ENCODE measurements at regions not wholly inside any gene's neighbourhood (a gene's known extent, or its start where the extent isn't known, plus 50 kb on each side); places are given as distances from the start of the nearest gene placed in this dataset.
"Not testable (repeated sequence)": the region's sequence is repeated elsewhere in the genome, so short reads cannot be mapped to it uniquely, and the experiment has no call there.

- no peak for DNase-seq
Measured at GRCh38 chr6:14379568-14379967, 262.0 kb downstream of the CD83 start.

- no peak for DNase-seq
Measured at GRCh38 chr6:14380086-14380820, 262.7 kb downstream of the CD83 start.

GRCh38 chr6:14380901-14381828, 263.6 kb downstream of the CD83 start:
- no peak for DNase-seq

GRCh38 chr6:14381829-14382677, 264.5 kb downstream of the CD83 start:
- no peak for DNase-seq

GRCh38 chr6:14382678-14383236, 265.2 kb downstream of the CD83 start:
- DNase-seq = no peak

GRCh38 chr6:14383393-14384174, 266.0 kb downstream of the CD83 start:
- DNase-seq = no peak

GRCh38 chr6:14384175-14384949, 266.8 kb downstream of the CD83 start:
- DNase-seq = no peak

- no peak for DNase-seq
Measured at GRCh38 chr6:14386263-14386662, 268.7 kb downstream of the CD83 start.

GRCh38 chr6:14386668-14387067, 269.1 kb downstream of the CD83 start:
- DNase-seq = no peak

- no peak for DNase-seq
Measured at GRCh38 chr6:14388371-14388770, 270.8 kb downstream of the CD83 start.

- not testable (repeated sequence) for DNase-seq
Measured at GRCh38 chr6:14389776-14390175, 272.2 kb downstream of the CD83 start.

GRCh38 chr6:14390805-14391204, 273.2 kb downstream of the CD83 start:
- DNase-seq = no peak

- no peak for DNase-seq
Measured at GRCh38 chr6:14393910-14394309, 276.3 kb downstream of the CD83 start.

GRCh38 chr6:14396392-14396791, 278.8 kb downstream of the CD83 start:
- no peak for DNase-seq

- no peak for DNase-seq
Measured at GRCh38 chr6:14396826-14397517, 279.4 kb downstream of the CD83 start.

GRCh38 chr6:14397518-14397901, 279.9 kb downstream of the CD83 start:
- no peak for DNase-seq

GRCh38 chr6:14398953-14399352, 281.4 kb downstream of the CD83 start:
- no peak for DNase-seq

GRCh38 chr6:14399635-14400034, 282.1 kb downstream of the CD83 start:
- no peak for DNase-seq

GRCh38 chr6:14401246-14401645, 283.7 kb downstream of the CD83 start:
- no peak for DNase-seq

- DNase-seq = no peak
Measured at GRCh38 chr6:14406614-14407331, 289.2 kb downstream of the CD83 start.

Measured in SIG-M5 (cell line).